Epithelial cell of proximal tubule (primary cell): ENCODE measurements at regions not wholly inside any gene's neighbourhood (a gene's known extent, or its start where the extent isn't known, plus 50 kb on each side); places are given as distances from the start of the nearest gene placed in this dataset.
A peak's percentile ranks its signal among the peaks of the same experiment; 100 is the strongest.

ENCODE experiments used
- DNase-seq: peaks from one replicate; pipeline ENCODE4 v3.0.0-alpha.2; 2011; ENCODE audit warnings: low read depth
- H3K4me3 ChIP-seq: 2 replicates; pipeline ENCODE4 v1.5.1; 2011; ENCODE audit warnings: low read depth, mild to moderate bottlenecking, low read length
- TF ChIP-seq, protein P1 (sequence below): conservative IDR thresholded peaks from 2 replicates; pipeline ENCODE4 v1.5.1; 2012; ENCODE audit warnings: low read depth, mild to moderate bottlenecking, low read length

GRCh38 chr15:37652646-37653417 is 281.6 kb upstream of the TMCO5A start:
- TF ChIP-seq, protein P1, sequence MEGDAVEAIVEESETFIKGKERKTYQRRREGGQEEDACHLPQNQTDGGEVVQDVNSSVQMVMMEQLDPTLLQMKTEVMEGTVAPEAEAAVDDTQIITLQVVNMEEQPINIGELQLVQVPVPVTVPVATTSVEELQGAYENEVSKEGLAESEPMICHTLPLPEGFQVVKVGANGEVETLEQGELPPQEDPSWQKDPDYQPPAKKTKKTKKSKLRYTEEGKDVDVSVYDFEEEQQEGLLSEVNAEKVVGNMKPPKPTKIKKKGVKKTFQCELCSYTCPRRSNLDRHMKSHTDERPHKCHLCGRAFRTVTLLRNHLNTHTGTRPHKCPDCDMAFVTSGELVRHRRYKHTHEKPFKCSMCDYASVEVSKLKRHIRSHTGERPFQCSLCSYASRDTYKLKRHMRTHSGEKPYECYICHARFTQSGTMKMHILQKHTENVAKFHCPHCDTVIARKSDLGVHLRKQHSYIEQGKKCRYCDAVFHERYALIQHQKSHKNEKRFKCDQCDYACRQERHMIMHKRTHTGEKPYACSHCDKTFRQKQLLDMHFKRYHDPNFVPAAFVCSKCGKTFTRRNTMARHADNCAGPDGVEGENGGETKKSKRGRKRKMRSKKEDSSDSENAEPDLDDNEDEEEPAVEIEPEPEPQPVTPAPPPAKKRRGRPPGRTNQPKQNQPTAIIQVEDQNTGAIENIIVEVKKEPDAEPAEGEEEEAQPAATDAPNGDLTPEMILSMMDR, result no peak
- no peak for DNase-seq
- no peak overlapping the region for H3K4me3 ChIP-seq

DNA sequence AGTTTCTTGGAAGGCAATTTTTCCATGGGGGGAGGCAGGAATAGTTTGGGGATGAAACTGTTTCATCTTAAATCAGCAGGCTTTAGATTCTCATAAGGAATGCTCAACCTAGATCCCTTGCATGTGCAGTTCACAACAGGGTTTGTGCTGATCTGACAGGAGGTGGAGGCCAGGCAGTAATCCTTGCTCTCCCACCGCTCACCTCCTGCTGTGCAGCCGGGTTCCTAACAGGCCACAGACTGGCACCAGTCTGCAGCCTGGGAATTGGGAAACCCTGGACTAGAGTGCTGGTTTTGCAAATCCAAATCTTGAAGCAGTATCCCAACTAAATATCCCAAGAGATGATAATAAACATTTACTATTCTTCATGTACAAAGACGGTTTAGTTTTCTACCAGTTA is 256.3 kb upstream of the TMCO5A start:
- no peak overlapping the region for H3K4me3 ChIP-seq
- DNase-seq, result no peak
- TF ChIP-seq, protein P1, result no peak

- TF ChIP-seq, protein P1, result no peak
- H3K4me3 ChIP-seq, result no peak overlapping the region
- no peak for DNase-seq
Observed at GRCh38 chr15:37679627-37680026, 254.8 kb upstream of the TMCO5A start.

GRCh38 chr15:37682304-37682703 is 252.1 kb upstream of the TMCO5A start:
- no peak for DNase-seq
- TF ChIP-seq, protein P1, result peak; percentile 41
- H3K4me3 ChIP-seq, result no peak overlapping the region

DNA sequence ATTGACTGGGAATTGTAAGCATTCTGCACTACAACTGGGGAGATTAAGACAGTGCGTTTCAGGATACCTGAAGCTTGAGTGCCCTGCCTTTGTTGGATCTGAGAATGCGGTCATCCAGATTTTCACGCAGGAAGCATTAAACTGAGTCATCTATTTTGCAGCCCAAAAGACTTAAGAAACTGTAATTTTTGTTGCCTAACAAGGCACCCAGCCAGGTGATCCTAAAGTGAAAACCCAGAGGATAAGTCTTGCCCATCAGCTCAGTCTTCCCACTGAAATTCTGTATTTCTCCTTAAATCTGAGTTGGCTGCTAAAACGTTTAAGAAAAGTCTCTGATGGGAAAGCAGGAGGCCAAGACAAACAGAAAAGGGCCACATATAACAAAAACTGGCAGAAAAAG is 242.5 kb upstream of the TMCO5A start:
- TF ChIP-seq, protein P1, result no peak
- no peak for DNase-seq

GRCh38 chr15:37693926-37694325 is 240.5 kb upstream of the TMCO5A start:
- TF ChIP-seq, protein P1, result no peak
- no peak overlapping the region for H3K4me3 ChIP-seq
- no peak for DNase-seq

More for the DNA sequence above, 242.5 kb upstream of the TMCO5A start:
- no peak overlapping the region for H3K4me3 ChIP-seq

DNA sequence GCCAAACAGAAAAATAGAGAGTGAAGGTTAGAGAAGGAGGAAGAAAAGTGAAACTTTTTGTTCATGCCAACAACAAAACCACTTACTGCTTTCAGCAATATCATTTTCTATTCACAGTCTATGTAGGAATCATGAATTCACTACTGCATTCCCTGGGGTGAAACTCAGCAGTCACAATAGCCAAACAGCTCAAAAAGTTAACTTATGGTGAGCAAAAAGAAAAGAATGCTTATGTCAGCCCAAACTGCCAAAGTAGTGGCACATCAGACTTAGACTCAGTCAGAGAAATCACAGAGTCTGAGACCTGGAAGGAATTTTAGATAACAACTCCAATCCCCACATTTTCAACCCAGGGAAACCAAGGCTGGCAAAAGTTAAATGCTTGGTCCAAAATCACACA is 238.7 kb upstream of the TMCO5A start:
- no peak for DNase-seq
- TF ChIP-seq, protein P1, result no peak
- H3K4me3 ChIP-seq, result no peak overlapping the region
